ENCODE measurements at regions not wholly inside any gene's neighbourhood (a gene's known extent, or its start where the extent isn't known, plus 50 kb on each side); places are given as distances from the start of the nearest gene placed in this dataset.

DNA sequence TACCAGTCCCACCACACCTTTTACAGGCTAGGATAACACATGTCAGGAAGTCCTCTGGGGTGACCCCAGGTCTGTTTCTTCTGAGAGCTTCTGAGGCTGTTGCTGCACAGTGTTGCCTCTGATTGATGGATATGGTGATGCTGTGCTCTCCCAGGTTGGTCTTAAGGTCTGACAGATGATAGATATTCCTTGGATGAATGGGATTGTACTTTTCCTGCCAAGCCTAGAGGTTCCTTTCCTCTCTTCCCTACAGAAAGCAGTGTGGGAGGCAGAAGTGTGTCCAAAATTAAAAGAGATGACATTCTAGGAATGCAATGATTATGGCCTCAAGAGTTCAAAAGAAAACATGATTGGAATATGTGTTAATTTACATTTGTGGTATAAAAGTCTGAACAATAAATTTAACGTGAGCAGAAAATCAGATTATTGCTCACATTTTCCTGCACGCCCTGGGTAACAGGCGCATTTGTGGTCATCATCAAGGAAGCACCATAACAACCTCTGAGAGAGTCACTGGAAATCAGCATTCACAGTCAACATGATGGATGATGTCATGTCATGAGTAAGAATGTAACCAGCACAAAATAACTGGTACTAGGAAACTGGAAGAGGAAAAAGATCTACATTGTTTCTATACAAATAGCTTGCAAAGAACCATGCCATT is 73.7 kb downstream of the BBS10 start:
- TF ChIP-seq, protein P1, sequence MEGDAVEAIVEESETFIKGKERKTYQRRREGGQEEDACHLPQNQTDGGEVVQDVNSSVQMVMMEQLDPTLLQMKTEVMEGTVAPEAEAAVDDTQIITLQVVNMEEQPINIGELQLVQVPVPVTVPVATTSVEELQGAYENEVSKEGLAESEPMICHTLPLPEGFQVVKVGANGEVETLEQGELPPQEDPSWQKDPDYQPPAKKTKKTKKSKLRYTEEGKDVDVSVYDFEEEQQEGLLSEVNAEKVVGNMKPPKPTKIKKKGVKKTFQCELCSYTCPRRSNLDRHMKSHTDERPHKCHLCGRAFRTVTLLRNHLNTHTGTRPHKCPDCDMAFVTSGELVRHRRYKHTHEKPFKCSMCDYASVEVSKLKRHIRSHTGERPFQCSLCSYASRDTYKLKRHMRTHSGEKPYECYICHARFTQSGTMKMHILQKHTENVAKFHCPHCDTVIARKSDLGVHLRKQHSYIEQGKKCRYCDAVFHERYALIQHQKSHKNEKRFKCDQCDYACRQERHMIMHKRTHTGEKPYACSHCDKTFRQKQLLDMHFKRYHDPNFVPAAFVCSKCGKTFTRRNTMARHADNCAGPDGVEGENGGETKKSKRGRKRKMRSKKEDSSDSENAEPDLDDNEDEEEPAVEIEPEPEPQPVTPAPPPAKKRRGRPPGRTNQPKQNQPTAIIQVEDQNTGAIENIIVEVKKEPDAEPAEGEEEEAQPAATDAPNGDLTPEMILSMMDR (IDR thresholded peaks at IDR 0.05) = no peak
- TF ChIP-seq POLR2A (IDR thresholded peaks at IDR 0.05) (no peak), POLR2AphosphoS5 (IDR thresholded peaks at IDR 0.05) (no peak)
